HepG2 (cell line): ENCODE measurements at regions not wholly inside any gene's neighbourhood (a gene's known extent, or its start where the extent isn't known, plus 50 kb on each side); places are given as distances from the start of the nearest gene placed in this dataset.

Experiments
- ATAC-seq: fragments of 200-7000 bp; cut with Tn5 transposase; 3 replicates; pipeline ENCODE4 v1.9.1; 2020; ENCODE audit warnings: mild to moderate bottlenecking, moderate library complexity
- BruUV-seq: library from RNA; stranded (reverse); fragments of 400-500 nt; replicated peaks from 2 replicates; lab custom pipeline; 2021; lab: Mats Ljungman, UMichigan
- CTCF ChIA-PET: fragments of 300-600 bp; formaldehyde crosslinking; extraction: SDS; loops from one replicate; lab custom pipeline; 2021; ENCODE audit warnings: low total read pairs, inconsistent platforms, low intra/inter-chr PET ratio; lab: Yijun Ruan, JAX
- POLR2A ChIA-PET: fragments of 350-600 bp; sonication (Branson Sonifier 250); formaldehyde crosslinking; loops from one replicate; lab custom pipeline; 2020; ENCODE audit warnings: antibody characterized with exemption, inconsistent platforms; lab: Yijun Ruan, JAX
- DNase-seq: peaks from one replicate; pipeline ENCODE4 v3.0.0-alpha.2; 2015; ENCODE audit warnings: low spot score
- FAIRE-seq: peaks from 3 replicates; lab custom pipeline; 2011; peaks lifted over from hg19 to GRCh38; lab: Jason Lieb, UNC
- H2AFZ ChIP-seq: one replicate; pipeline ENCODE4 v1.6.1; 2011; ENCODE audit warnings: low read length, inconsistent platforms
- H3K27ac ChIP-seq: fragments of 300-600 bp; 3 replicates; pipeline ENCODE4 v1.8.0; 2011; ENCODE audit warnings: mixed run types, mild to moderate bottlenecking, mixed read lengths, low read length, inconsistent platforms; ENCODE audit not compliant: insufficient read depth; ENCODE audit errors: extremely low read length
- H3K27me3 ChIP-seq, 2 experiments: fragments of 200-600 bp in 1 of 2; 2 replicates in 1 of 2; 3 replicates in 1 of 2; pipeline versions ENCODE4 v1.6.0 to v1.8.0; 2011; ENCODE audit warnings: low read length in 2 of 2, mild to moderate bottlenecking in 2 of 2, moderate library complexity in 2 of 2, inconsistent platforms in 1 of 2; ENCODE audit not compliant: insufficient read depth in 2 of 2, control insufficient read depth in 1 of 2
- H3K36me3 ChIP-seq, 2 experiments: fragments of 200-600 bp in 1 of 2; replicated peaks in 1 of 2; 2 replicates in 1 of 2; 3 replicates in 1 of 2; pipeline versions ENCODE4 v1.5.1 to v1.8.0; 2011; ENCODE audit warnings: low read length in 2 of 2, inconsistent platforms in 1 of 2; ENCODE audit not compliant: insufficient read depth in 2 of 2, control insufficient read depth in 1 of 2
- H3K4me1 ChIP-seq: 2 replicates; pipeline ENCODE4 v1.5.1; 2012; ENCODE audit warnings: low read length, inconsistent platforms; ENCODE audit not compliant: insufficient read depth
- H3K4me2 ChIP-seq: 2 replicates; pipeline ENCODE4 v1.6.0; 2011; ENCODE audit warnings: low read depth, low read length, inconsistent platforms
- H3K4me3 ChIP-seq, 3 experiments: fragments of 200-600 bp in 1 of 3; sonication (generic), shearing (Covaris generic) in 1 of 3; replicated peaks in 1 of 3; 2 replicates each; pipeline ENCODE4 v1.5.1; 2011 to 2016; ENCODE audit warnings: low read length in 3 of 3, inconsistent platforms in 2 of 3, low read depth in 2 of 3, mild to moderate bottlenecking in 2 of 3, control low read depth in 1 of 3, mixed read lengths in 1 of 3; ENCODE audit not compliant: insufficient read depth in 1 of 3
- H3K79me2 ChIP-seq: one replicate; pipeline ENCODE4 v1.6.1; 2011; ENCODE audit warnings: low read length, inconsistent platforms; ENCODE audit not compliant: insufficient read depth
- H3K9ac ChIP-seq: 2 replicates; pipeline ENCODE4 v1.6.0; 2011; ENCODE audit warnings: mild to moderate bottlenecking, low read depth, low read length, inconsistent platforms; ENCODE audit not compliant: insufficient read depth
- H3K9me3 ChIP-seq: 2 replicates; pipeline ENCODE4 v1.5.1; 2012; ENCODE audit warnings: mild to moderate bottlenecking, low read length
- H4K20me1 ChIP-seq: 2 replicates; pipeline ENCODE4 v1.6.0; 2011; ENCODE audit warnings: inconsistent platforms, mild to moderate bottlenecking, low read length, moderate library complexity; ENCODE audit not compliant: insufficient read depth
- DBP ChIP-seq: sonication (generic); formaldehyde crosslinking; IDR thresholded peaks from 2 replicates; pipeline ENCODE4 v1.4.0; 2020; ENCODE audit warnings: missing genetic modification reagents; ENCODE audit errors: not compliant biosample characterization
- DR1 ChIP-seq: sonication (generic); formaldehyde crosslinking; IDR thresholded peaks from 2 replicates; pipeline ENCODE4 v1.8.0; 2021; ENCODE audit warnings: mild to moderate bottlenecking, missing genetic modification reagents, inconsistent platforms
- HHEX ChIP-seq: IDR thresholded peaks from 2 replicates; pipeline ENCODE4 v1.6.1; 2016; ENCODE audit warnings: control low read depth
- HOXA5 ChIP-seq: sonication (generic); formaldehyde crosslinking; IDR thresholded peaks from 2 replicates; pipeline ENCODE4 v1.4.0; 2020; ENCODE audit warnings: missing genetic modification reagents
- IRF2 ChIP-seq: IDR thresholded peaks from 2 replicates; pipeline ENCODE4 v1.6.1; 2018; ENCODE audit warnings: missing genetic modification reagents, missing compliant biosample characterization
- KLF6 ChIP-seq: IDR thresholded peaks from 2 replicates; pipeline ENCODE4 v1.8.0; 2016; ENCODE audit warnings: missing biosample characterization, missing genetic modification reagents
- MTF2 ChIP-seq: sonication (generic); formaldehyde crosslinking; IDR thresholded peaks from 2 replicates; pipeline ENCODE4 v1.5.0; 2020; ENCODE audit warnings: missing genetic modification reagents, borderline replicate concordance
- PHF21A ChIP-seq: sonication (generic); formaldehyde crosslinking; IDR thresholded peaks from 2 replicates; pipeline ENCODE4 v1.5.0; 2020; ENCODE audit warnings: mild to moderate bottlenecking, missing genetic modification reagents
- ZNF431 ChIP-seq: sonication (generic); formaldehyde crosslinking; IDR thresholded peaks from 2 replicates; pipeline ENCODE4 v1.9.0; 2022; ENCODE audit warnings: missing genetic modification reagents, low read depth, mild to moderate bottlenecking, borderline replicate concordance
- ZNF629 ChIP-seq: sonication (generic); formaldehyde crosslinking; conservative IDR thresholded peaks from 2 replicates; pipeline ENCODE4 v1.5.0; 2020; ENCODE audit warnings: missing genetic modification reagents
- ZNF674 ChIP-seq: sonication (generic); formaldehyde crosslinking; IDR thresholded peaks from 2 replicates; pipeline ENCODE4 v1.5.0; 2020; ENCODE audit warnings: low read depth, mild to moderate bottlenecking, missing genetic modification reagents
- ZNF704 ChIP-seq: sonication (generic); formaldehyde crosslinking; IDR thresholded peaks from 2 replicates; pipeline ENCODE4 v1.8.1; 2023; ENCODE audit warnings: mild to moderate bottlenecking, inconsistent platforms, moderate library complexity, missing genetic modification reagents, borderline replicate concordance
- ZNF773 ChIP-seq: sonication (generic); formaldehyde crosslinking; IDR thresholded peaks from 2 replicates; pipeline ENCODE4 v1.4.0; 2020; ENCODE audit warnings: missing genetic modification reagents, borderline replicate concordance
- WGBS: methylation state at CpG from one replicate; pipeline ENCODE4 v1.1.6; 2017; ENCODE audit warnings: low lambda C conversion rate; 5-methylcytosine and 5-hydroxymethylcytosine counted together
- in situ Hi-C: cut with HindIII; loops from 2 replicates; pipeline ENCODE4 v1.10.0; 2017; ENCODE audit warnings: low pct_unique_long_range_greater_than_20kb; ENCODE audit not compliant: extremely low pct_ligation_motif_present
- intact Hi-C: fragments of 100-400 bp; cut with micrococcal nuclease; formaldehyde crosslinking; loops from one replicate; pipeline ENCODE4 v1.10.0; 2022; ENCODE audit not compliant: unreplicated experiment
- TF ChIP-seq, protein P1 (sequence below): sonication (generic); formaldehyde crosslinking; conservative IDR thresholded peaks from 2 replicates; pipeline ENCODE4 v1.4.0; 2020; ENCODE audit warnings: missing genetic modification reagents
- TF ChIP-seq, protein P2 (sequence below): sonication (generic); formaldehyde crosslinking; conservative IDR thresholded peaks from 2 replicates; pipeline ENCODE4 v1.8.0; 2022; ENCODE audit warnings: missing genetic modification reagents

- POLR2A ChIA-PET: no interaction called here
- CTCF ChIA-PET: no interaction called here
- Histone ChIP-seq H2AFZ (no peak overlapping the region), H3K9ac (no peak overlapping the region), H3K27me3 (no peaks in the 10 kb centered on the region), H3K79me2 (no peaks in the 10 kb centered on the region), H4K20me1 (no peaks in the 10 kb centered on the region), H3K4me3 (no peak overlapping the region), H3K36me3 (no peaks in the 10 kb centered on the region), H3K4me2 (no peak overlapping the region), H3K4me1 (no peaks in the 10 kb centered on the region), H3K9me3 (no peaks in the 10 kb centered on the region), H3K27ac (no peak overlapping the region)
- ATAC-seq (no peak), FAIRE-seq (no peak), DNase-seq (no peak)
- intact Hi-C loops (no loop called here), in situ Hi-C loops (no loop called here)
- no TSS peak for BruUV-seq
- WGBS: 5% methylated on average over 2 of the region's 2 CpGs
- no peak for TF ChIP-seq MTF2 (CRISPR knock-in tag)
- TF ChIP-seq DR1 (CRISPR knock-in tag): no peak
- no peak for TF ChIP-seq ZNF704
- TF ChIP-seq PHF21A (CRISPR knock-in tag): no peak
- no peak for TF ChIP-seq DBP (CRISPR knock-in tag)
- no peak for TF ChIP-seq ZNF674 (CRISPR knock-in tag)
- TF ChIP-seq ZNF431 (CRISPR knock-in tag): no peak
- TF ChIP-seq, protein P1, sequence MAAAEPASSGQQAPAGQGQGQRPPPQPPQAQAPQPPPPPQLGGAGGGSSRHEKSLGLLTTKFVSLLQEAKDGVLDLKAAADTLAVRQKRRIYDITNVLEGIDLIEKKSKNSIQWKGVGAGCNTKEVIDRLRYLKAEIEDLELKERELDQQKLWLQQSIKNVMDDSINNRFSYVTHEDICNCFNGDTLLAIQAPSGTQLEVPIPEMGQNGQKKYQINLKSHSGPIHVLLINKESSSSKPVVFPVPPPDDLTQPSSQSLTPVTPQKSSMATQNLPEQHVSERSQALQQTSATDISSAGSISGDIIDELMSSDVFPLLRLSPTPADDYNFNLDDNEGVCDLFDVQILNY (CRISPR knock-in tag): no peak
- TF ChIP-seq, protein P2, sequence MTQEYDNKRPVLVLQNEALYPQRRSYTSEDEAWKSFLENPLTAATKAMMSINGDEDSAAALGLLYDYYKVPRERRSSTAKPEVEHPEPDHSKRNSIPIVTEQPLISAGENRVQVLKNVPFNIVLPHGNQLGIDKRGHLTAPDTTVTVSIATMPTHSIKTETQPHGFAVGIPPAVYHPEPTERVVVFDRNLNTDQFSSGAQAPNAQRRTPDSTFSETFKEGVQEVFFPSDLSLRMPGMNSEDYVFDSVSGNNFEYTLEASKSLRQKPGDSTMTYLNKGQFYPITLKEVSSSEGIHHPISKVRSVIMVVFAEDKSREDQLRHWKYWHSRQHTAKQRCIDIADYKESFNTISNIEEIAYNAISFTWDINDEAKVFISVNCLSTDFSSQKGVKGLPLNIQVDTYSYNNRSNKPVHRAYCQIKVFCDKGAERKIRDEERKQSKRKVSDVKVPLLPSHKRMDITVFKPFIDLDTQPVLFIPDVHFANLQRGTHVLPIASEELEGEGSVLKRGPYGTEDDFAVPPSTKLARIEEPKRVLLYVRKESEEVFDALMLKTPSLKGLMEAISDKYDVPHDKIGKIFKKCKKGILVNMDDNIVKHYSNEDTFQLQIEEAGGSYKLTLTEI (CRISPR knock-in tag): no peak
- TF ChIP-seq ZNF629 (CRISPR knock-in tag): no peak
- no peak for TF ChIP-seq IRF2 (CRISPR knock-in tag)
- no peak for TF ChIP-seq ZNF773
- no peak for TF ChIP-seq HHEX (CRISPR knock-in tag)
- TF ChIP-seq HOXA5 (CRISPR knock-in tag): no peak
- no peak for TF ChIP-seq KLF6
Observed at GRCh38 chr4:136314686-136315085, 1217.6 kb downstream of the PCDH18 start.
